Endothelial cell (in vitro differentiated cells): ENCODE measurements at regions not wholly inside any gene's neighbourhood (a gene's known extent, or its start where the extent isn't known, plus 50 kb on each side); places are given as distances from the start of the nearest gene placed in this dataset.

ENCODE experiments used
- DNase-seq: peaks from one replicate; pipeline ENCODE4 v3.0.0; 2021; ENCODE audit warnings: low spot score
- H3K27ac Mint-ChIP-seq: one replicate; pipeline ENCODE4 v1.8.0; 2021; ENCODE audit warnings: mixed read lengths, inconsistent platforms; ENCODE audit not compliant: unreplicated experiment
- H3K27me3 Mint-ChIP-seq: one replicate; pipeline ENCODE4 v1.8.0; 2021; ENCODE audit warnings: mild to moderate bottlenecking, moderate library complexity, mixed read lengths, inconsistent platforms; ENCODE audit not compliant: unreplicated experiment
- H3K36me3 Mint-ChIP-seq: one replicate; pipeline ENCODE4 v1.8.0; 2021; ENCODE audit warnings: mild to moderate bottlenecking, low read depth, mixed read lengths, inconsistent platforms; ENCODE audit not compliant: unreplicated experiment
- H3K4me1 Mint-ChIP-seq: one replicate; pipeline ENCODE4 v1.8.0; 2021; ENCODE audit warnings: mild to moderate bottlenecking, mixed read lengths, inconsistent platforms; ENCODE audit not compliant: unreplicated experiment
- H3K4me3 Mint-ChIP-seq: one replicate; pipeline ENCODE4 v1.8.0; 2021; ENCODE audit warnings: mild to moderate bottlenecking, mixed read lengths, inconsistent platforms; ENCODE audit not compliant: unreplicated experiment
- H3K9me3 Mint-ChIP-seq: one replicate; pipeline ENCODE4 v1.8.0; 2021; ENCODE audit warnings: mixed read lengths, inconsistent platforms; ENCODE audit not compliant: unreplicated experiment
- TF ChIP-seq, protein P1 (sequence below): fragments of 200-600 bp; sonication (generic); IDR thresholded peaks from one replicate; pipeline ENCODE4 v1.5.0; 2021; ENCODE audit warnings: antibody characterized with exemption; ENCODE audit not compliant: unreplicated experiment

DNA sequence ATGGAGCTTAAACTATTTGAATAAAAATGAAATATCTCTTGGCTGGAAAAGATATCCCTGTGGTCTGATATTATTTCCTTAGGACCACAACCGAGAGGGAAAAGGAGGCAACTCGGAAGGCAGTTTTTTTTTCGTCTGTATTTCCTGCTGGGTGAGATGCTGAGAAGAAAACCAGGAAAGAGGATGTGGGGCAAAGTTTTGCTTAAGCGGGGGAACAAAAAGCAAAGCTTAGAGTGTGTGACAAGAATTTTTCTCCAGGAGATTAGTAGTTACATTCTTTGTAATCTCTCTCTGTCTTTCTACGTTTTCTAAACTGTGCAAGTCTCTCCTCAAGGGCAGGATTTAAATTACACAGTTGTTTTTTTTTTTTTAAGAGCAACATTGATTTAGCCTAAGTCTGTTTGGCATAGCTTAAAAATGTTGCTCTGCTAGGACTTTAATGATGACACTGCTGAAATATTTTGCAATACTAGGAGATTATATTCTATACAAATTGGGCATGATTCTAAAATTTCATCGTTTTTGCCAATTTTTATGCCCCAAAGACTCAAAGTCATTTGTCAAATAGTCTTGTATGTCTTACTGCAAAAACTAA is 258.5 kb downstream of the KCNS3 start:
- H3K27ac Mint-ChIP-seq, result peak overlapping the region; percentile 94
- no peak for DNase-seq
- no peaks in the 10 kb centered on the region for H3K27me3 Mint-ChIP-seq
- H3K9me3 Mint-ChIP-seq, result no peaks in the 10 kb centered on the region
- TF ChIP-seq, protein P1, sequence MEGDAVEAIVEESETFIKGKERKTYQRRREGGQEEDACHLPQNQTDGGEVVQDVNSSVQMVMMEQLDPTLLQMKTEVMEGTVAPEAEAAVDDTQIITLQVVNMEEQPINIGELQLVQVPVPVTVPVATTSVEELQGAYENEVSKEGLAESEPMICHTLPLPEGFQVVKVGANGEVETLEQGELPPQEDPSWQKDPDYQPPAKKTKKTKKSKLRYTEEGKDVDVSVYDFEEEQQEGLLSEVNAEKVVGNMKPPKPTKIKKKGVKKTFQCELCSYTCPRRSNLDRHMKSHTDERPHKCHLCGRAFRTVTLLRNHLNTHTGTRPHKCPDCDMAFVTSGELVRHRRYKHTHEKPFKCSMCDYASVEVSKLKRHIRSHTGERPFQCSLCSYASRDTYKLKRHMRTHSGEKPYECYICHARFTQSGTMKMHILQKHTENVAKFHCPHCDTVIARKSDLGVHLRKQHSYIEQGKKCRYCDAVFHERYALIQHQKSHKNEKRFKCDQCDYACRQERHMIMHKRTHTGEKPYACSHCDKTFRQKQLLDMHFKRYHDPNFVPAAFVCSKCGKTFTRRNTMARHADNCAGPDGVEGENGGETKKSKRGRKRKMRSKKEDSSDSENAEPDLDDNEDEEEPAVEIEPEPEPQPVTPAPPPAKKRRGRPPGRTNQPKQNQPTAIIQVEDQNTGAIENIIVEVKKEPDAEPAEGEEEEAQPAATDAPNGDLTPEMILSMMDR, result no peak
- peaks cover 26% of the 10 kb centered on the region for H3K4me1 Mint-ChIP-seq
- no peaks in the 10 kb centered on the region for H3K36me3 Mint-ChIP-seq
- H3K4me3 Mint-ChIP-seq, result no peak overlapping the region

- Mint-ChIP-seq H3K27me3 (no peaks in the 10 kb centered on the region), H3K27ac (no peak overlapping the region), H3K9me3 (no peaks in the 10 kb centered on the region), H3K36me3 (no peaks in the 10 kb centered on the region), H3K4me3 (no peak overlapping the region), H3K4me1 (peaks cover 25% of the 10 kb centered on the region)
- TF ChIP-seq, protein P1, result no peak
- no peak for DNase-seq
Observed at GRCh38 chr2:18133310-18133709, 254.8 kb downstream of the KCNS3 start.

DNA sequence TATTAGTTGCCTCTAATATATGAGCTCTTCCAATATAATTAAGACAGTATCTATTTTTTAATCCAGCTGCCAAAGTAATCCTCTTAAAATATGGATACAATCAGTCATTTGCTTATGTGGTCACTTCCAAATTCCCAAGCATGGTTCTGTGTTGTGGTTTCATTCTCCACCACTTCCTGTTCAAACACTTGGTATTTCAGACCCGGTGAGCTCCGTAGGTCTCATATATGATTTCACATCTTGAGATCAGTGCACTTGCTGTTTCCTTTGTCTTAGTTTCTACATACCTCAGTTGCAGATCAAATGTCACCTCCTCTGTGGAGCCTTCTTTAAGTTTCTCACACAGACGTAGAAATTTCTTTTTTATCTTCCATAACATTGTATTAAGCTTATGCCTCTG is 254.2 kb downstream of the KCNS3 start:
- peaks cover 24% of the 10 kb centered on the region for H3K4me1 Mint-ChIP-seq
- no peaks in the 10 kb centered on the region for H3K9me3 Mint-ChIP-seq
- H3K36me3 Mint-ChIP-seq, result no peaks in the 10 kb centered on the region
- H3K27ac Mint-ChIP-seq, result no peak overlapping the region
- no peak overlapping the region for H3K4me3 Mint-ChIP-seq
- H3K27me3 Mint-ChIP-seq, result no peaks in the 10 kb centered on the region
- TF ChIP-seq, protein P1, result no peak
- DNase-seq, result no peak

- H3K4me3 Mint-ChIP-seq, result no peak overlapping the region
- peaks cover 19% of the 10 kb centered on the region for H3K4me1 Mint-ChIP-seq
- H3K27me3 Mint-ChIP-seq, result no peaks in the 10 kb centered on the region
- TF ChIP-seq, protein P1, result no peak
- no peaks in the 10 kb centered on the region for H3K36me3 Mint-ChIP-seq
- DNase-seq, result no peak
- H3K27ac Mint-ChIP-seq, result no peak overlapping the region
- no peaks in the 10 kb centered on the region for H3K9me3 Mint-ChIP-seq
Observed at GRCh38 chr2:18131761-18132160, 253.3 kb downstream of the KCNS3 start.

GRCh38 chr2:18129348-18129747 is 250.9 kb downstream of the KCNS3 start:
- DNase-seq, result no peak
- Mint-ChIP-seq H3K27me3 (no peaks in the 10 kb centered on the region), H3K27ac (no peak overlapping the region), H3K4me1 (peaks cover 20% of the 10 kb centered on the region), H3K4me3 (no peak overlapping the region), H3K9me3 (no peaks in the 10 kb centered on the region), H3K36me3 (no peaks in the 10 kb centered on the region)
- TF ChIP-seq, protein P1, result no peak
